D721Med (cell line): ENCODE measurements at regions not wholly inside any gene's neighbourhood (a gene's known extent, or its start where the extent isn't known, plus 50 kb on each side); places are given as distances from the start of the nearest gene placed in this dataset.

Experiments
- DNase-seq: peaks from one replicate; pipeline ENCODE4 v3.0.0; 2011; ENCODE audit warnings: low spot score; ENCODE audit not compliant: insufficient read length
- FAIRE-seq: peaks from 2 replicates; lab custom pipeline; 2011; peaks lifted over from hg19 to GRCh38; lab: Jason Lieb, UNC
- CTCF ChIP-seq: IDR thresholded peaks from 2 replicates; pipeline ENCODE4 v1.5.1; 2012; ENCODE audit warnings: mild to moderate bottlenecking, control low read depth; ENCODE audit not compliant: insufficient read depth; ENCODE audit errors: missing control alignments

DNA sequence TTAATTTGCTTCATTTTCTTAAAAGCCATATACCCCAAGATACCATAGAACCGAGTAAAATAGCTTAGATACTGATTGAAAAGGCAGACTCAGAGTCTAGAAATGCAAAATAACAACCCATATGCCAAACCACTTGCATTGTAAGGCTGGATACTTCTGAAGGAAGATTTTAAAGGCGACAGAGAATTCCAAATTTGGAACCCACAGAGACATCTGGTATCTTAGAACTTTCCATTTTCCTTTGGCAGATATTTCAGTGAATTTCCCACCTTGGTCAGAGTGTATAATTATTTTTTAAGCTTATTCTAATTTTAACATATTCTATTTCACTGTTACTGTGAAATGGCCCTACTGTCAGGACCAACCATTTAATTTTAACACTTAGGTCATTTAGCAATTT, 186.4 kb upstream of the E2F7 start:
- no peak for TF ChIP-seq CTCF
- FAIRE-seq: no peak
- DNase-seq: no peak

DNA sequence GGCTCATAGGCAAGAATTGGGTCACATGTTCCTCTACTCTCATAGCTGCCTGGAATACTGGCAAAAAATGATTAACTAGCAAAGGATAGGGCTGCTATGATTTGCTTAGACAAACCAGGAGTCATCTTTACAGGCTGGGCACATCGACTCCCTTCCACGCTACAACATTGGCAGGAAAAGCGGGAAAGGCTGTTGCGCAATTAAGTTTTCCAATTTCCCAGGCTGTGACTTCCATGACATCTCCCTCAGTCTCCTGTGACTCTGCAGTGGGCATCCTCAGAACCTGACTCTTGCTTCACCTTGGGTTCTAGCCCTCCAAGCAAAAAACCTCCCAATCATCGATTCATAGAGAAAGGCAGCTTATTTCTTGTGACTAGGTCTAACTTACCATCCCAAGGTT, 184.5 kb upstream of the E2F7 start:
- DNase-seq: no peak
- no peak for TF ChIP-seq CTCF
- no peak for FAIRE-seq

GRCh38 chr12:77248036-77248435, 182.7 kb upstream of the E2F7 start:
- no peak for FAIRE-seq
- DNase-seq: no peak
- no peak for TF ChIP-seq CTCF

DNA sequence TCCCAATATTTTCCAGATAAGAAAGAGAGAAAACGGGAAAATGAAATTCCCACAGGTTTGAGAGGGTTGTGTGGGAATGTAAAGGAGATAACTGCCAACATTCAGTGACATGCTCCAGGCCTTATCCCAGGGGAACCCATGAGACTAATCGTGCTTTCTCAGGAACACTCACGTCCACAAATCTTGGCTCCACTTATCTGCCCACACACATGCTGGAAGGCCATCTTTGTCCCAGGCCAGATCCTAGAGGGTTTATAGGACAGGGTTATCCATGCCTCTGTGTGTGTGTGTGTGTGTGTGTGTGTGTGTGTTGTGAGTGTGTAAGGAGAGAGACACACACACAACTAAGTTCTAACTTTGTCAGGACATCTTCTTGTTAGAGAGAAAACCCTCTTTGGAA, 182.2 kb upstream of the E2F7 start:
- TF ChIP-seq CTCF: no peak
- FAIRE-seq (no peak), DNase-seq (no peak)

- no peak for FAIRE-seq
- DNase-seq: no peak
- no peak for TF ChIP-seq CTCF
Observed at GRCh38 chr12:77243345-77243744, 178.0 kb upstream of the E2F7 start.

- DNase-seq (no peak), FAIRE-seq (no peak)
- no peak for TF ChIP-seq CTCF
Observed at GRCh38 chr12:77239617-77240016, 174.2 kb upstream of the E2F7 start.

DNA sequence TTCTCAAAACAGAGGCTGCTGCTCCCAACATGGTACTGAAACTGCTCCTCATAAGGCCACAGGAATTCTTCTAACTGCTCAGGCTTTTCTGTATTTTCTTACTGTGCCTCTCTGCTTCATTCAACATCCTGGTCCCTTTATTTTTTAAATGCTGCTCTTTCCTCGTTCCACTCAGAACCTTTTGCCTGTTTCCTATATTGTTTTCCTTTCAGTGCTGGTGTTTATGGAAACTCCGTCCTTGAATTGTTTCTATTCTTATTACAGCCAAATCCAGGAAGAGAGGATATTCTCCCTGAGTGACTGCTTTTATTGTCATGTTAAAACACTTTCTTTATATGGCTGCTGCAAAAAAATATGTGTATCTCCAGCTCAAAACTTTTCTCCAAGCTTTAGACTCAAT, 173.0 kb upstream of the E2F7 start:
- no peak for TF ChIP-seq CTCF
- DNase-seq (no peak), FAIRE-seq (no peak)
